Head of caudate nucleus (tissue), 42 donors: ENCODE measurements at regions not wholly inside any gene's neighbourhood (a gene's known extent, or its start where the extent isn't known, plus 50 kb on each side); places are given as distances from the start of the nearest gene placed in this dataset.
"Not testable (repeated sequence)": the region's sequence is repeated elsewhere in the genome, so short reads cannot be mapped to it uniquely, and the experiment has no call there.

Experiments used
- DNase-seq, 42 donors: peaks; one replicate each; pipeline versions ENCODE4 v3.0.0 to v3.0.0-alpha.2; 2020 to 2021; ENCODE audit warnings: mixed read lengths in 7 of 42
- intact Hi-C: fragments of 100-400 bp; cut with DNase I; formaldehyde crosslinking; loops from one replicate; pipeline ENCODE4 v1.15.0; 2022

DNA sequence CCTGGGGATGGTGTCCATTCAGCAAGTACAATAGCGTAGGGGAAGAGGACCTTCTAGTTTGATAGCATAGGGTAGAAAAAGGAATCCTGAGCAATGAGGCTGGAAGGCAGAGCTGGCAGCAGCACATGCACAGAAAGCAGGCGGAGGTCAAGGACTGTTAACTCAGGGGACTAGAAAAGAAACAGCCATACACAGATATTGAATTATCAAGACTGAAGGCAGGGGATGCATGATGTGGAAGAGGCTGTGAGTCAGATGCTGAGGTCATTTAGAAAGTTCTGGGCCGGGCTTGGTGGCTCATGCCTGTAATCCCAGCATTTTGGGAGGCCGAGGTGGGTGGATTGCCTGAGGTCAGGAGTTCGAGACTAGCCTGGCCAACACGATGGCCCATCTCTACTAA lies 65.6 kb downstream of the OPTC start:
- intact Hi-C loops, result no loop called here
- DNase-seq, result no peak

DNA sequence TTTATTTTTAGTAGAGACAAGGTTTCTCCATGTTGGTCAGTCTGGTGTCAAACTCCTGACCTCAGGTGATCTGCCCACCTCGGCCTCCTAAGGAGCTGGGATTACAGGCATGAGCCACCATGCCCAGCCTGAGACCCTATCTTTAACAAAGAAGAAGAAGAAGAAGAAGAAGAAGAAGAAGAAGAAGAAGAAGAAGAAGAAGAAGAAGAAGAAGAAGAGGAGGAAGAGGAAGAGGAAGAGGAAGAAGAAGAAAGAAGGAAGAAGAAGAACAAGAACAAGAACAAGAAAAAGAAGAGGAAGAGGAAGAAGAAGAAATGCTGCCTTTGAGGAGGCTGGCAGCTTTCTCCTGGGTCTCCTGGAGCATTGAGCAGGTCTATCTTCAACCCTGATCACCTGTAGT lies 64.9 kb upstream of the ATP2B4 start:
- DNase-seq, intact Hi-C loops: not testable (repeated sequence)

DNA sequence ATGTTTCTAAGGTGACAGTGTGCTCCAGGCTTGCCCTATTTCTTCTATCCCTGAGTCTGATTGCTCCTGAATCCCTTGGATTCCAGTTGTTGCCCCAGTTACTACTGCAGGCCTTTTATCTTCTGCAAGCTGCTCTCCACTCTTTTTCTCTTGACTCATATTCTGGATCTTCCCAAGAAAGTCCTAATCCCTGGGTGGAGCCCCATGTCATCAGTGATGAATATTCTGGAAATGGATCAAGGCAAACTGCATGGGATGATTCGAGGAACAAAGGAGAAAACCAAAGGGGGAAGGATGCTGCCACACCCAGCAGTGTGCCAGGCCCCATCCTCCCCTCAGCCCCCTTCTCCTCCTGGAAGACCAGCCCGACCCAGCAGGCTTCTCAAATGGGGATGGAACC lies 63.3 kb upstream of the ATP2B4 start:
- intact Hi-C loops, result no loop called here
- DNase-seq, result no peak

DNA sequence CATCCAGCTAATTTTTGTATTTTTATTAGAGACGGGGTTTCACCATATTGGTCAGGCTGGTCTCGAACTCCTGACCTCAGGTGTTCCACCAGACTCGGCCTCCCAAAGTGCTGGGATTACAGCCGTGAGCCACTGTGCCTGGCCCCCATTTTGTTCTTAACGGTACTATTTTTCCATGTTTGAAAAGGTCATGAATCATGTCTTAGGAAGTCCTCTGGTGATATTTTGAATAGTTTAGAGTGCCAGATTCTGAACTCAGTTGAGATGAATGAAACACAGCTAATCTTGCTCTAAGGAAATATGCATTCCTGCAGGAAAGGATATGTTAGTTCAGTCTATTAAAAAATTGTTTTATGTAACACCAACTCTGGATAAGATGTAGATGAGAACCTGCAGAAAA lies 62.6 kb upstream of the ATP2B4 start:
- no peak for DNase-seq
- intact Hi-C loops, result no loop called here

DNA sequence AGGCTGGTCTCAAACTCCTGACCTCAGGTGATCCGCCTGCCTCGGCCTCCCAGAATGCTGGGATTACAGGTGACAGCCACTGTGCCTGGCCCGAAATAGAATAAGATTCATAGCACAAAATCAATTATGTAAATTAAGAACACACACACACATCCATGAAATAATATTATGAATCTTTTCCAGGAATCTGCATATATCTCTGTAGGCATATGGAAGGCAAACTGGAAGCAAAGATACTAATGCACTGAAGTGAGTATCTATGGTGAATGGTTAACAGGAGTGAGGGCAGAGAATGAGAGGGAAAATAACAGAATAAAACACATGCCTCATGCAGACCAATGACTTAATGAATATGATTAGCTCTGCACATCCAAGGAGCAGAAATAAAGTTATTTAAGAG lies 61.6 kb upstream of the ATP2B4 start:
- intact Hi-C loops, result no loop called here
- no peak for DNase-seq

DNA sequence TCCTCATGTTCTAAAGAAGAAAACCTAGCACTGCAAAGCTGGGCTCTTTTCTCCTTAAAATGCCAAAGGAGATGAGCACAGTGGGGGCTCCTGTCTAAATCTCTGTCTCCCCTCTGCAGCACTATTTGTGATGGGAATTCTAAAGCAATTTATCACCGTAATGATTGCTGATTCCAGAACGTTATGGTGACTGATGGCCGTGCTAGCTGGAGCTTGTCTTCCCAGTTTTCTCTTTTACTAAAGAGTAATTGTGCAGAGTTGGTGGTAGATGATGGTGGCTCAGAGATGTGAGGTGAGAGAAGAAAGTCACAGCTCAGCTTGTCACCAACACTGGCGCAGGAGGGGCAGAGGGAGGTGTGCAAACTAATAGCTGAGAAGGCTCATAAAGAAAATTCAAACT lies 60.7 kb upstream of the ATP2B4 start:
- intact Hi-C loops, result no loop called here

DNA sequence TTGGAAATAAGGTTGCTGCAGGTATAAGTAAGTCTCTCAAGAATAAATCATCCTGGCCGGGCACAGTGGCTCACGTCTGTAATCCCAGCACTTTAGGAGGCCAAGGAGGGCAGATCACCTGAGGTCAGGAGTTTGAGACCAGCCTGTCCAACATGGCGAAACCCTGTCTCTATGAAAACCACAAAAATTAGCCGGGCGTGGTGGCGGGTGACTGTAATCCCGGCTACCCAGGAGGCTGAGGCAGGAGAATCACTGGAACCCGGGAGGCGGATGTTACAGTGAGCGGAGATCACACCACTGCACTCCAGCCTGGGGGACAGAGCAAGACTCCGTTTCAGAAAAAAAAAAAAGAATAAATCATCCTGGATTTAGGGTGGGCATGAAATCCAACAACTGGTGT lies 59.7 kb upstream of the ATP2B4 start:
- DNase-seq, intact Hi-C loops: not testable (repeated sequence)

More for the DNA sequence above, 60.7 kb upstream of the ATP2B4 start:
- no peak for DNase-seq

DNA sequence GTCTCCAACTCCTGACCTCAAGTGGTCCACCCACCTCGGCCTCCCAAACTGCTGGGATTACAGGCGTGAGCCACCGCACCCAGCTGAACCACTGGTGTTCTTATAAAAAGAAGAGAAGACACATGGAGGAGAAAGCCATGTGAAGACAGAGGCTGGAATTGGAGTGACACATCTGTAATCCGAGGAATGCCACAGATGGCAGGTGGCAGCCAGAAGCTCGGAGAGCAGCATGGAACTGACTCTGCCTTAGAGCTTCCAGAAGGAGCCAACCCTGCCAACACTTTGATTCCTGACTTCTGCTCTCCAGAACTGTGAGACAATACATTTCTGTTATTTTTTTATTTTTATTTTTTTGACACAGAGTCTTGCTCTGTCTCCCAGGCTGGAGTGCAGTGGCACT lies 59.0 kb upstream of the ATP2B4 start:
- intact Hi-C loops, result no loop called here
- no peak for DNase-seq

DNA sequence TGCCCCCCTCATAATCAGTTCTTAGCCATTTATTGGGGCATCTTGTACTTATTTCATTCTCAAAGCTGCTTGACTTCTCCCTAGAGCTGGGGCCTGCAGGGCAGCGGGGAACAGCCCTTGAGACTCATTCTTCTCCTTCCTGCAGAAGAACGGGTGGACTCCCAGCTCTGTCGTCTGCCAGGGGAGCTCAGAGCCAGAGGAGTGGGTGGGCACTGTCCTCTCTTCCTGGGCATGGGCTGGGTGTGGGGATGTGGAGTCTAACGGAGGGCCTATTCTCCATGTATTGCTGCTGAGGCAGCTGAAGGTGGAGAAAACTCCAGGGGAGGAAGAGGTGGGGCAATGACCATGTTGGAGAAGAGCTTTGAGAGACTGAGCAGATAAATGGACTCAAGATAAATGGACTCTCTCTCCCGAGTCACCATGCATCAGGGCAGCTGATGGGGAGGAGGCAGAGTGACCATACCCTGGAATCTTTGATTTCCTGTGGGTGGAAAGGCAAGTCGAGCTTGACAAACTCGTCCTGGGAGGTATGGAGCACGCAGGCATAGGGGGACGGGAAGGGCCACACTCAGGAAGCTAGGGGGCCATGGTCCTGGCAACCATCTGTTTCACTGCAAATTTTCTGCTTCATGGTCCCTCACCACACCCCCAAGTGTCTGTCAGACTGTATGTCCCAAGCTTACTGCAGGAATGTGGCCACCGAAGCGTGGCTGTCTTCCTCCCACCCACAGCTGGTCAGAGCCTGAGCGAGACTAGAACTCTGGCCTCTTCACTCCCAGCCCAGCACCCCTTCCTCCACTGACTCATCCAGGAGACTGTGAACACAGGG lies 56.9 kb upstream of the ATP2B4 start:
- no peak for DNase-seq
- intact Hi-C loops, result no loop called here

DNA sequence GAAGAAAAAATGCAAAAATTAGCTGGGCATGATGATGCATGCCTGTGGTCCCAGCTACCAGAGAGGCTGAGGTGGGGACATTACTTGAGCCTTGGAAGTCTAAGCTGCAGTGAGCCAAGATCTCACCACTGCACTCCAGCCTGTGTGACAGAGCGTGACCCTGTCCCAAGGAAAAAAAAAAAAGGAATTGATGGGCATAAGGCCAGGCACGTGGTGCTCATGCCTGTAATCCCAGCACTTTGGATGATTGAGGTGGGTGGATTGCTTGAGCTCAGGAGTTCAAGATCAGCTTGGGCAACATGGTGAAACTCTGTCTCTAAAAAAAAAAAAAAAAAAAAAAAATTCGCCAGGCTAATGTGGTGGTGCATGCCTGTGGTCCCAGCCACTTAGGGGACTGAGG lies 55.8 kb upstream of the ATP2B4 start:
- no peak for DNase-seq
- intact Hi-C loops, result no loop called here

DNA sequence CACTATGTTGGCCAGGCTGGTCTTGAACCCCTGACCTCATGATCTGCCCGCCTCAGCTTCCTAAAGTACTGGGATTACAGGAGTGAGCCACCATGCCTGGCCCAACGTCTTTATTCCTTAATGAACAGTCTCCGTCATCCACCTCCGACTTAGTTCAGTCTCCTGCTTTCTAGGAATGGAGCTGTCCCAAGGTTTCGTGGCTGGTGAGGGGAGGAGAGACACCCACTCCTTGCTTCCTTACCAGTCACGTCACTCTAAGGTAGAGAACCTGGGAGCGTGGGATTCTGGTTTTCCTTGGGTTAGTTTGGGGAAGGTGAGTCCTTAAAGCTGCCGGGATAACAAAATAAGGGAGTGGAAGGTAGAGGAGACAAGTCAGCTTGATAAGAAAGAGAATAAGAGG lies 55.0 kb upstream of the ATP2B4 start:
- peak in 33 of 42 donors; percentile 16 to 85 (median 47) for DNase-seq
- intact Hi-C loops, result no loop called here

DNA sequence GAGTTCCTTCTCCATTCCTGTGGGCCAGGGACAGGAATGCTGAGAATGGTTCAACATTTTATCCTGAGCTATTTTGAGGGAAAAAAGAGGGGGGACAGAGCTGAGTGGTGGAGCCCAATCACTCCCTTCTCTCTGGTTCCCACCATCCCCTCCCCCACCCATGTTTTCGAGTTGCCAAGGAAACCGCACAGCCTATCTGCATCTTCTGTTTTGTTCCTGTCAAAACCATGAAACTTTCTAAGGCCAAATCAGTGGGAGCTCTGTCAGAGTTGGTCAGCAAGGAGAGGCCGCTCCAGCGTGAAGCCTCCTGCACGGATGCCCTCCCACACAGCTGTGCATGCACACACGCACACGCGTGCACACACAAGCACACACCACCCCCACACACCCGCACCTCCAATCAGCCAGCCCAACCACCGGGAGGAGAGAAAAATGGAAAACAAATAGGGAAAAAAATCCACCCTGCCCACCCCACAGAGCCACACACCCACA lies 54.5 kb upstream of the ATP2B4 start:
- intact Hi-C loops, result no loop called here
- DNase-seq, result peak in 14 of 42 donors; percentile 8 to 46 (median 20)

DNA sequence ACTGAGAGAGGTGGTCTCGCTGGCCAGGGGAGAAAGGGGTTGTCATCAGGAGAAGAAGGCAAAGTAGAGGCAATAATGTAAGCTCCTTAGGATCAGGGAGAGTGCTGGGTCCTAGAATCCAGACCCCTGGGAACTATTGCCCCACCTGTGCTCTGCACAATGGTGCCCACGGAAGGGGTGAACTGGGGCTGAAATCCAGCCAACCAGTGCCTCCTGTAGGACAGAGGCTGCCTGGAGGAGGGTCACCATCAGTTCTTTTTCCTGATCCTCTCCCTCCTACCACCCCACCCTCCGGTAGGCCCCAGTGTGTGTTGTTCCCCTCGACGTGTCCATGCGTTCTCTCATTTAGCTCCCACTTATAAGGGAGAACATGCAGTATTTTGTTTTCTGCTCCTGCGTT lies 52.9 kb upstream of the ATP2B4 start:
- no peak for DNase-seq
- intact Hi-C loops, result no loop called here
